NCI-H446 (cell line): ENCODE measurements at regions not wholly inside any gene's neighbourhood (a gene's known extent, or its start where the extent isn't known, plus 50 kb on each side); places are given as distances from the start of the nearest gene placed in this dataset.
A peak's percentile ranks its signal among the peaks of the same experiment; 100 is the strongest.
"Not testable (repeated sequence)": the region's sequence is repeated elsewhere in the genome, so short reads cannot be mapped to it uniquely, and the experiment has no call there.

Experiments
- DNase-seq, 2 experiments: peaks; one replicate each; lab custom pipeline; 2025; lab: John Stamatoyannopoulos, UW

DNA sequence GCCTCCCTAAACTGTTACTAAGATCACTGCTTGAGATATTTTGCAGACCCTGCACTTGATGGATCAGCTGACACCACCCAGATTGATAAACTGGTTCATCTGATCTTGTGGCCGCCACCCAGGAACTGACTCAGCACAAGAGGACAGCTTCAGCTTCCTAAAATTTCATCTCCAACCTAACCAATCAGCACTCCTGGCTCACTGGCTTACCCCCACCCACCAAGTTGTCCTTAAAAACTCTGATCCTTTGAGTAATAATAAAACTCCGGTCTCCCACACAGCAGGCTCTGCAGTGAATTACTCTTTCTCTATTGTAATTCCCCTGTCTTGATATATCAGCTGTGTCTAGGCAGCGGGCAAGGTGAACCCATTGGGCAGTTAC is 174.8 kb downstream of the UTP18 start:
- no peak for DNase-seq

DNA sequence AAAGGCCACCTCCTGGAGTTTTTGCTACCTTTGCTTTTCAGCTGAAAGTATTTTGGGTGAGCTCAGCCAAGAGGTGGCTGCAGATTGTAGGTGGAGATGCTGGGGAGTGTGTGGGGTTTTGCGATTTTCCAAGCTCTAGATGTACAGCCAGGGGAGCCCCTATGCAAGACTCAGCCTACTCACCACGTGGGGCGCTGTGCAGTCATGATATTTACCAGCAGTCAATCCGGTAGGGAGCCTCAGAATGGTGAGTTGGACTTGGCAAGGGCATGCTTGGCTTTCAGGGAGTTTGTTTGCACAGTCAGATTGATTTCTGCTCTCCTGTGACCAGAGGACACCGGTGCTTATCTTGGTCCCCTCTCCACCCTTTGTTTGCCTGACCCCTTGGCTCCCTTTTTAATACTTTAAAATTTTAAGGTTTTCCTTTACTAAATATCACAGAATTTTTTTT is 175.3 kb downstream of the UTP18 start:
- peak; percentile 49 to 79 for DNase-seq

DNA sequence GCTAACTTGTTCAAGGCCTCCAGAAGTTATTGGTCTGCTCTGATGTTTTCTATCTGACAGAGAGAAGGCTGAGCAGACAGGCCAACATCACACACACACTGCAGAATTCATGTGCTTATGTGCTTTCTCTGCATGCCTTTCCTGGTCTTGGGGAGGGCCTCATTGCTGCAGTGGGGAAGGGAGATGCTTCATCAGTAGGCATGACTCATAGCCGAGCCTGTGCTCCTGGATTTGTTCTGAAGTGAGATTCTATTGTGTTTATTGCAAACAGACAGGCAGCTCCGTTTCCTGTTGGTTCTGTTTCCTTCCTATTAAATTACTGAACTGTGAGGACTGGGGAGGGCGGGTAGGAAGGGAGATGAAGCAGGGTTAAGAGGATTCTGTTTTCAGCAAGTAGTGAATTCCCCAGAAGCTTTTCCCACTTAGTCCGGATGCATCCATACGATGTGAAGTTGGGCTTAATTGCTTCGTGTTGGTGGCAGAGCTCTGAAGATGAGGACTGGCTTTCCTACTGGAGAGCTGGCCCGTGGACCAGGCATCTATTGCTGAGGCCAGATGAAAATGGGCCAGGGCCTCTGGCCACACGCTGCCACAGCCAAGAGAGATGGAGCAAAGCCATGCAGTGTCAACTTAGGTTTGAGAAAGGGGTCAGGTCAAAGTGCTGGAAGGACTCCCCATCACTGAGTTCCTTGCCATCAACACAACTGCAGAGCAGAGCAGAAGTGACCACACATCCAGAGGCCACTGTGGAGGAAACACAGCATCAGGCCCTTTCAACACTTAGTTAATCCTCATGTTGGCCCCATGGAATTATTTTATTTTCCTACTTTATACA is 179.3 kb downstream of the UTP18 start:
- no peak for DNase-seq

DNA sequence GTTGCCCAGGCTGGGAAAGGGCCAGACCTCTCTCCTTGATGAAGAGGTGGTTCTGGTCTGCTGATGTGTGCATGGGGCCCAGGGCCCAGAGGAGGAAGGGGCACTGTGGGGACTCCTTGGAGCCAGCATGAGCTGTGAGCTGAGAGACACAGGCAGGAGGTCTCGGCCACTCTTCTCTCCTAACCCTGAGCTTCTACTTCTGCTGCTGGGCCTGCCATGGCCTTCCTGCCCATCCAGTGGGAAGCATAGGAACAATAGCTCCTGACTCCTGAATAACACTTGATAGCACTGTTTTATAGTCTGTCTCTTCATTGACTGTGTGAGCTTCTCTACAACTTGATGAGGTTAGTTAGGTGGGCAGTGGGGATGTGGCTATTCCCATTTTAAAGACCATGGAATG is 181.1 kb downstream of the UTP18 start:
- no peak for DNase-seq

DNA sequence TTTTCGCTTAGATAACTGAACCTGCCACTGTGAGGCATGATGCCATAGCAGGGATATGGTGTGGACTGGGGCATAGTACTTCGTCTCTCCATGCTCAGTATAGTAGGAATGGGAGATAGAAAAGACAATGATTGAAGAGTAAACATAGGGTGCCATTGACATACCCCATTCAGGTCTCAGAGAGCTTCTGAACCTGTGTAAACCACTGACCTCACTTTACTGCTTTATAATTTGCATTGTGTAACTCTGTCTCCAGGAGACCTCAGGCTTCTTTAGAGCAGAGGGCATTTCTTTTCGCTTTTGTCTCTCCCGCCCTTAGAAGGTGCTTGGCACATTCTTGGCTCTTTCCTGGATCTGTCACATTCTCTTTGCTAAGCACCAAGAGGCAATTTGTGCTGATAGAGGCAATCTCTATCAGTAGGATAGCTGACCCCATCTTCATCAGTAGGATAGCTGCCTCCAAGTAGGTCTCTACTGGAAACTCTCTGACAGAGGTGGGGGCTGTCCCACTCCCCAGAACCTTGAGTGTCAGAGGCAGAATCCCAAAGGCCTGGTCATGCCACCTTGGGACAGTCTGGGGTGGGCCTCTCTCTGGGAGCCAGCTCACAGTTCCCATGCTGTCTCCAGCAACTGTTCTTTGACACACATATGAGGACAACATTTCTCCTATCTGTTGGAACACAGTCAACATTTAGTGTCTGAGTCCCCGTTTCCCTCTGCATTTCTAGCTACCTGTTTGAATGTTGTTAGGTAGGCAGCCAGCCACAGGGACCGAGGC is 181.9 kb downstream of the UTP18 start:
- DNase-seq, result no peak

DNA sequence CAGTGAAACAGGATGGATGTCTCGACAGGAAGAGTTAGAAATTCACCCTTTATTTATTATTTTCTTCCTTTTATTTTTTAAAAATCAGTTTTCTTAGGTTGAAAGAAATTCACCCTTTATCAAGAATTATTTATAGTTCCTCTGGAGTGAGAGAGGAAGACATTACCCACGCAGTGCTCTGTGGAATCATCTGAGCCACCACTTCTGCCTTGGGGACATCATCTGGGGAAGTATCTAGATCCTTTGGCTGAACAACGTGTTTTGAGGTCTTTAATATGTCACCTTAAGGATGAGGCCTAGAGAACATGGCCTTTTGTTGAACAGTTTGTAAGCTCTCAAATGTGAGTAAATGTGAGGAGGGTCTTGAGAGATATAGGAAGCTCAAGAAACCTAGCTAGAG is 183.3 kb downstream of the UTP18 start:
- no peak for DNase-seq

DNA sequence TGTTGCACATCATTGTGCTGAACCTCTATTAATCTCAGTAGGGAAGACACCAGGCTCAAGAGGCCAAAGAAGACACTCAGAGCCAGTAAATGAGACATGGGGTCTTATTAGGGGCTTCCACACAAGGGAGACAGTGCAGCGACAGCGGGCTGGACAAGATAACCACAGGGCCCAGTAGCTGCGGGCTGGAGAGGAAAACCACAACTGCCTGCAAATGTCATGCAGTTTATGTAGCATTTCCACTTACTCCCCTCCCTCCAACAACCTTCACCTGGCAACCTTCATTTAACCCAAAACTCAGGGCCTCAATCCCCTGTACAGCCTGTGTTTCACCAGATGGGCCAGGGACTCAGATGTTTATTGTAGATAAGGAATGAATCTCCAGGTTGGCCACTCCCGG is 185.6 kb downstream of the UTP18 start:
- no peak for DNase-seq

DNA sequence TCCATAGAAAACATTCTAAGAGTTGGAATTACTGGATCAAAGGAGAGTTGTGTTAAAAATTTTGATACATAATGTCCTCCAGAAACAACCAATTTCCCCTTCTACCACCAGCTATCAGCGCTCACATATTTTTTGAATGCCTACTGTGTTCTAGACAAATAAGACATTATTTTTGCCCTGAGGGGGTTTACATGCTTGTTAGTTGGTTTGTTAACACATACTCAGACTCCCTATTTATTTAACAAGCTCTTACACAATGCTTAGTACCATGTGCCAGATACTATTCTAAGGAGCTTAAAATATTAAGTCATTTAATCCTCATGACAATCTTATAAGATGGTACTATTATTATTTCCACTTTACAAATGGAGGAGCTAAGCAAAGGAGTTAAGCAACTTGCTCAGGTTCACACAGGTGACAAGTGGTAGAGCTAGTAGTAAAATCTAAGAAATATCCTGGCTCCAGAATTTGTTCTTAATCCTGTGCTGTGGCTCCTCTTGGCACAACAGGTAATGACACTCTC is 194.2 kb downstream of the UTP18 start:
- DNase-seq, result no peak

DNA sequence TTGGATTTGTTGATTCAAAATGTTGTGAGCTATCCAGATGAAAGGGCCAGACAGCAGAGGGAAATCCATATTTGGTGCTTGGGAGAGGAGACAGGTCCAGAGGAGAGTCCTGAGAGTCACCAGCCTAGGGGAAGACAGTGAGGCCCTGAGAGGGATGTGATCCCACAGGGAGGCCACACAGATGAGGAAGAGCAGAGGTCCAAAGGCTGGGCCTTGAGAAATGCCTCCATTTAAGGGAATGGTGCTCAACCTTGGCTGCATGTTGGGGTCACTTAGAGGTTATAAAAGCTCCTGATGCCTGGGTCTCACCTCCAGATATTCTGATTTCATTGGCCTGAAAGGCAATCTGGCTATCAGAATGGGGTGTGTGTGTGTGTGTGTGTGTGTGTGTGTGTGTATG is 194.9 kb downstream of the UTP18 start:
- no peak for DNase-seq

DNA sequence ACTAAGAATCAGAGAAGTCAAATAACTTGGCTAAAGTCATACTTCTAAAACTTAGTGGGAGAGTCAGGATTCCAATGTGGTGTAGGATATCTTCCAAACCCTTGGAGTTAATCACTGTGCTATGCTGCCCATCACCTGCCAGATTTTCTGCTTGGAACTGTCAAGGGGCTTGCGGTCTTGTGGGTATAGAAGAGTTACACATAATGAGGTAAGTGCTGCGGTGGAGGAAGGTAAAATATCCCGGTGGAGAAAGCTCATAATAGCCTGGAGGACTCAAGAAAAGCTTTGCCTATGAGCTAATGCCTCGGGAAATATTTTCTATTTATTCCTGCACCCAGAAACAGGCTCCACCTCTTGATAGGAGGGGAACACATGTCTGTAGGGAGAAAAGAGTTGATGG is 195.6 kb downstream of the UTP18 start:
- DNase-seq, result no peak

DNA sequence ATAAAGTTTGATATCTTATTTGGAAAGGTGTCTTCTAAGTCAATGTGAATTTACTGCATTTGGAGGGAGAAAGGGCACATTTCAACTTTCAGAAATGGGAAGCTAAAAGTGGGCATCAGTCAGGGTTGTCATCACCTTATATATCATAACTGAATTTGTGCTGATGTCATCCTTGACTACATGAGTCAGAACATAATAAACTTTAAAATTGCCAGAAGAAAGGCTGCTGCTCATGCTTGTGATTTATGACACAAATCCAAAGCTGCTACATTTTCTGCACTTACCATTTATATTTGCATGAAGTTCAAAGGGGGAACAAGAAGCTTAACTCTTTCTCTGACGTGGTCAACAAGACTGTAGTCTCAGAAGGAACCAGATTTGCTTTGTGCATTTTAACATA is 196.6 kb downstream of the UTP18 start:
- no peak for DNase-seq

DNA sequence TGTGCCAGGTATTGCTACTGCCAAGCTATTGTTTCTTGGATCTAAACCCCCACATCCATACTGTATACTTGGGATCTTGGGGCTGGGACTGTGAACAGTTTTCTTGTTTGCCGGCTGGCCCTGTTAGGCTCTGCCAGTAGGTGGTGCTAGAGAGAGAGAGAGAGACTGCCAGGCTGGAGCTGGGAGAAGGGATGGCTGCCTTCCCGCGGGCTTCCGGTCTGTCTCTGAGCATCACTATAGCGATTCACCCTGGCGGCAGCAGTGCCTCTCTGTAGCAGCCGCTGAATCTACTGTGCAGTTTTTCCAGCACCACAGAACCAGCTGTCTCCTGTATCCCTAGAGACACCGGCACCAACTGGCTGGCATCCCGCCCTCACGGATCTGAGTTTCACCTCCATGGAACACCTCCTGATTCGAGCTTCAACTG is 201.2 kb downstream of the UTP18 start:
- DNase-seq, result peak; percentile 64 to 83

DNA sequence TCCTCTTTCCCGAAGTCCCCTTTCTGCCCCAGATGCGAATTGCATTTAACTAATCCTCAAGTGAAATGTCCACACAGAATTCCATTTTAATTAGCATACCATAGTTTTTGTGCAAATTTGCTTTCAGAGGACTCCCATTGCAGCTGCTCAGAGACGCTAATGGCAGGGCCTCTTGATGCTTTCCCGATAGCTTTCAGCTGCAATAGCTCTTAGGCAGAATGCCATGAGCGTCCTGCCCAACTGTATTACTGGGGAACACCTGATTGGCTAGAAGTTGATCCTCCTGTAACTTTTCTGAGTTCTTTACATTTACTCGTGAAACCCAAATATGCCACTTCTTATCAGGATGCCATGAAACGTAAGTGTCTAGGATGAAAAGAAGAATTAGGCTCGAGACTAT is 203.0 kb downstream of the UTP18 start:
- no peak for DNase-seq

DNA sequence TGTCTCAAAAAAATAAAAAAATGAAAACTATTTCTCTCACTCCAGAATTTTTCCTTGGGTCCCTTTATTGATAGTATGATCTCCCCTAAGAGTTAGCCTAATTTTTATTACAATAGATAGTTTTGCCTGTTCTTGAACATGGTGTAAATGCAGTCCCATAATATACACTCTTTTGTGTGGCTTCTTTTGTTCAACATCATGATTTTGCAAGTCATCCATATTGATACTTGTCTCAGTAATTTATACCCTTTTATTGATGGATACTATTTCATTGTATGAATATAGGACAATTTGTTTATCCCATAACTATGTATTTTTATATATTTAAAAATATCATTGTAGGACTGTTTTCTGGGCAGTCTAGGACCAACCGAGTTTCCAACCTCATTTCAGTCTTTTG is 207.0 kb downstream of the UTP18 start:
- no peak for DNase-seq

DNA sequence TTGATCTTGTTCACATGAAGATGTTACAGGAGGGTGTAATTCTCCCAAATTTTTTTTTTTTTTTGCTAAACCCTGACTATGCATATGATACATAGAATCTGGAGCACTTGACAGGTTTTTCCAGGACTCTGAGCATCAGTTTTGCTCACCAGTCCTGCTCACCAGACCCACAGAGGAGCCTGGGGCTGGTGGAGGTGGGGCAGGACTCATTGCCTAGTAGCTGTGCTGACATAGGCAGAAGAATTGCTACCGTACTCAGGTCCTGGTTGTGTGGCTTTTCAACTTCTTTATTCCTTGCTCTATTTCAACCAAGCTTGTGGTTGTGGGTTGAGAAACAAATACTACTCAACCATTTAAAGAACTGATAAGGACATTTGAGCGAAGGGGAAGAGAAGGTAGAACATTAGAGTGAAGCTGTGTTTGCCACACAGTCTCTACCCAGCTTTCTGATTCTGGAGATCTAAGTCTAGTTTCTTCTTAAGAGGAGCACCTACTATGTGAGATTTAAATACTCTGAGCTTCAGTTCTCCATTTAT is 212.4 kb downstream of the UTP18 start:
- DNase-seq, result no peak

DNA sequence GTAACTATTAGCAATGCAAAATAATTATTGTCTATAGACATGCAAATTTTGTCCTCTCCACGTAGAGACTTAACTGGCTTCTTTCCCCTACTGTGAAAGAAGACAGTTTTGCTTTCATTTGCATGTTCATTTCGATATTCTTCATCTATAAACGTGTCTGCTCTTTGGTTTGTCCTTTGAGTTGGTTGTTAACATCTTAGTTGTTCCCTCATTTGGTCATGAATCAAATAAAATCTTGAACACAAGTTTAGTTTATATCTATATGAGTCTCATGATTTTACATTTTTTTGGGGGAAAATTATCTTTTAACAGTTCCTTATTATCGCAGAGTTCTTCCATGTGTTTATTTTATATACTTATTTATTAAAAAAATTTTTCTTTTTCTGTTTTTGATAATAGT is 214.4 kb downstream of the UTP18 start:
- DNase-seq, result no peak

DNA sequence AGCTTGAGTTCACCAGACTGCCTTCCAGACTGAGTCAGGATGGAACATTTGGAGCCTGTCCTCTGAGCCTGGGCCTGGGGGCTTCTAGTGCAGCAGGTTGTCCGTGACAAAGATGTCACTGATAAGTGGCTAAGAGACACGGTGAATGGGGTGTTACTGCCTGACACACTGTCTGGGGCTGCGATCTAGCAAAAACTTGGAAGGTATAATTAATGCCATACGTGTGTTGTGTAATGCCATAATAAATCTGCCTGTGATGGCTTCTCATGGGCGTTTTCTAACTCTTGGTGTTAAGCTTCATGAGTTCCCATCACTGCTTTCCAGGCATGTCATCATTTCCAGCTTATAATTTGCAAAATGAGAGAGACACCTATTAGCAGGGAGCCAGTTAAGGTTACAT is 215.4 kb downstream of the UTP18 start:
- no peak for DNase-seq

DNA sequence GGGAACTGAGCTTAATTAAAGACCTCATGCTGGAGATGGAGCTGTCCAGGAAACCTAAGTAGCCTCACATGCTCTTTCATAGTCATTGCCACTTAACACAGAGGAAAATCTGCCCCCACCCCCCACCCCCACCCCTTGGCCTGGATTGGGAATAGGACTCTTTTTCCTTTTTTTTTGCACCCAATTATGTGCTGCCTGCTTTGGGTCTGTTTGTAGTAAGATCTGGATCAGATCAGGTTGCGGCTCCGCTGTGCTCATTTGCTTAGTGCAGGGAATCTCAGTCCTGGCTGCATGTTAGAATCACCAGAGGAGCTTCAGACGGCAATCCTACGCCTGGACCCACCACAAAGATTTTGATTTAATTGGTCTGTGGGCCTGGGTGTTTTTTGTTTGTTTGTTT is 219.0 kb downstream of the UTP18 start:
- DNase-seq, result peak in 1 of 2 experiments; percentile 10

DNA sequence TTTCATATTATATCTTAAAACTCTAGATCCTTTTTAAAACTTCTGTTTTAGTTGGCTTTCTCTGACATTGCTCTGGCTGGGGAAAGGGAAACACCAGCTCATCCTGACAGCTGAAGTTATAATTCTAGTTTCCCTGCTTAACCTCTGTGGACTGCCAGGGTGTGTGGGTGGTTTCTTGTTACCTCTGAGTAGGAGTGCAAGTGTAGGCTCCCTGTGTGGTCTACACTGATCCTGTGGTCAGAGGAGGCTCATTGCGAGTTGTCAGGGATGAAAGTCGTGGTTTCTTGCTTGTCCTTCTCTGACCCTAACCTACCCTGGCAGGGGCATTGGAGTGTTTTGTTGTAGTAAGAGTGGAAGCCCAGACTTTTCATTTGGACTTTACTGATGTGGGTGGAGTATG is 221.0 kb downstream of the UTP18 start:
- no peak for DNase-seq

DNA sequence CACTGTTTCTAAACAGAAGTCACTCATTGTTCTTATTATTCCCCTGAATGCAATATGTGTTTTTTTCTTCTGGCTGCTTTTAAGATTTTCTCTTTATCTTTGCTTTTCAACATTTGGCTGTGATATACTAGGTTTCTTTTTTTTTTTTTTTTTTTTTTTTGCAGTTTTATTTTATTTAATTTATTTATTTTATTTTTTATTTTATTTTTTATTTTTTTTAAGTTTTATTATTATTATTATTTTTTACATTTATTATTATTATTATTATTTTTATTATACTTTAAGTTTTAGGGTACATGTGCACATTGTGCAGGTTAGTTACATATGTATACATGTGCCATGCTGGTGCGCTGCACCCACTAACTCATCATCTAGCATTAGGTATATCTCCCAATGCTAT is 221.9 kb downstream of the UTP18 start:
- DNase-seq, result not testable (repeated sequence)

DNA sequence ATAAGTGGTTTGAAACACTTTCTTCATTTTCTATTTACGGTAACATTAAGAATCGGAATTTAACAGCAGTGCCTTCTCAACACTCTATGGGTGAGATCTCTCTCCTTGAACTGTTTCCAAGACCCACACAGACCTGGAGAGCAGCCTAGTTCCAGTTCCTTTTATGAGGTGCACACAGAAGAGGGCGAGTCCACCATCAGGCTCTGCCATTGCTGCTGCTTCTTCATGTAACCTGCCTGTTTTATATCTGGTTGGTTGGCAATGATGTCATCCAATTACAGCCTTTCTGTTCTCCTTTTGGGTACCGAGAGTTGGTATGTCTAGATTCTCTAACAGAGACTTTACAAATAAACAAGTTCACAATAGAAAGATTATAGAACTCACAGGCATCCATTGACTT is 225.7 kb downstream of the UTP18 start:
- DNase-seq, result peak in 1 of 2 experiments; percentile 39

DNA sequence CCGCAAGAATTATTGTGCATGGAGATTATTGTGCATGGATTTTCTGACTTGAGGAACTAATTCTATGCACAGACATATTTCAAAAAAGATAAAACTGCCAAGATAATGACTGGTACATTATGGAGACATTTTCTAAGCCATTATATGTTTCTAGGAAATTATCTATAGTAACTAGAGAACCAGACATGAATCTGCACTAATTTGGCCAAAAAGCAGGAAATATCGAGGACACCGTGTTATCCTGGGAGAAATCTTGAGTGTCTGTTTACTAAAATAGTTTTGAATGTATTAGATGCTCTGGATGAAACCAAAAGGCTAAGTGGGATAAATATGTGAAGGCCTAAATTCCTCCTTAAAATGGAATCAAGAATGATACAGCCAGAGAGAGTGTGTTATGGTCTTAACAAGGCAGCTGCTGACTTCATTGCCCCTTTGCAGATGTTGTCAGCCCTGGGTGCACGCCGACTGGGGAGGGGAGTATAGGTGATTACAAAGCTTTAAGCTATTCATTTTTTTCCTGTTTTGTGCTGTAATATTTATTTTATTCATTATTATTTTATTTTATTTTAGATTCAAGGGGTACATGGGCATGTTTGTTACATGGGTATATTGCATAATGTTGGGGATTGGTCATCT is 226.7 kb downstream of the UTP18 start:
- no peak for DNase-seq
